T-cell (primary cell): ENCODE measurements at regions not wholly inside any gene's neighbourhood (a gene's known extent, or its start where the extent isn't known, plus 50 kb on each side); places are given as distances from the start of the nearest gene placed in this dataset.

ENCODE experiments used
- ATAC-seq, 4 experiments: fragments of 200-7000 bp in 3 of 4; fragments of 150-1000 bp in 1 of 4; cut with Tn5 transposase; replicated peaks in 1 of 4; 1 replicate in 3 of 4; 2 replicates in 1 of 4; pipeline ENCODE4 v1.10.0; 2021; ENCODE audit warnings: moderate library complexity in 3 of 4, mild to moderate bottlenecking in 2 of 4, moderate number of reproducible peaks in 1 of 4
- CTCF ChIA-PET, 2 donors: fragments of 300-600 bp; sonication (Branson Sonifier 250); formaldehyde crosslinking; loops; one replicate each; lab custom pipeline; 2022; ENCODE audit warnings: antibody characterized with exemption in 2 of 2; lab: Charles Lee
- POLR2A ChIA-PET, 2 donors: fragments of 300-600 bp; sonication (Branson Sonifier 250); formaldehyde crosslinking; loops; one replicate each; lab custom pipeline; 2022; ENCODE audit warnings: antibody characterized with exemption in 2 of 2; lab: Charles Lee
- DNase-seq, 35 experiments: peaks; one replicate each; pipeline versions ENCODE4 v3.0.0 to v3.0.0-alpha.2; 2013 to 2023
- H3K27ac ChIP-seq: one replicate; pipeline ENCODE4 v1.5.1; 2013; ENCODE audit warnings: low read length
- H3K27me3 ChIP-seq, 2 experiments: replicated peaks in 1 of 2; 1 replicate in 1 of 2; 2 replicates in 1 of 2; pipeline versions ENCODE4 v1.6.1 to v1.7.0; 2013; ENCODE audit warnings: low read length in 1 of 2, mixed read lengths in 1 of 2; ENCODE audit not compliant: control insufficient read depth in 2 of 2, insufficient read depth in 2 of 2; ENCODE audit errors: extremely low read depth in 1 of 2
- H3K36me3 ChIP-seq, 2 donors: 1 replicate in 1 of 2; 2 replicates in 1 of 2; pipeline versions ENCODE4 v1.6.1 to v1.7.0; 2013; ENCODE audit warnings: low read length in 1 of 2; ENCODE audit not compliant: control insufficient read depth in 2 of 2, insufficient read depth in 1 of 2; ENCODE audit errors: extremely low read depth in 1 of 2
- H3K4me1 ChIP-seq, 2 experiments: 1 replicate in 1 of 2; 2 replicates in 1 of 2; pipeline versions ENCODE4 v1.6.1 to v1.7.0; 2013; ENCODE audit warnings: low read length in 2 of 2, mixed read lengths in 1 of 2; ENCODE audit not compliant: insufficient read depth in 2 of 2, control insufficient read depth in 1 of 2; ENCODE audit errors: extremely low read depth in 1 of 2
- H3K4me3 ChIP-seq, 2 donors: 1 replicate in 1 of 2; 2 replicates in 1 of 2; pipeline versions ENCODE4 v1.5.1 to v1.7.0; 2013; ENCODE audit warnings: mild to moderate bottlenecking in 2 of 2, low read length in 1 of 2, moderate library complexity in 1 of 2; ENCODE audit not compliant: control insufficient read depth in 1 of 2; ENCODE audit errors: extremely low read depth in 1 of 2
- H3K9me3 ChIP-seq: 2 replicates; pipeline ENCODE4 v1.7.0; 2013
- H3K27ac Mint-ChIP-seq, 2 donors: one replicate each; pipeline ENCODE4 v1.8.0; 2020 to 2021; ENCODE audit warnings: mild to moderate bottlenecking in 2 of 2, mixed read lengths in 2 of 2
- H3K27me3 Mint-ChIP-seq, 2 donors: one replicate each; pipeline ENCODE4 v1.8.0; 2021 to 2022; ENCODE audit warnings: mixed read lengths in 2 of 2
- H3K36me3 Mint-ChIP-seq: one replicate; pipeline ENCODE4 v1.8.0; 2021; ENCODE audit warnings: mixed read lengths
- H3K4me1 Mint-ChIP-seq, 3 donors: one replicate each; pipeline ENCODE4 v1.8.0; 2020 to 2022; ENCODE audit warnings: mixed read lengths in 3 of 3, mild to moderate bottlenecking in 1 of 3
- H3K4me3 Mint-ChIP-seq, 3 donors: one replicate each; pipeline ENCODE4 v1.8.0; 2020 to 2022; ENCODE audit warnings: mild to moderate bottlenecking in 3 of 3, mixed read lengths in 3 of 3, moderate library complexity in 3 of 3
- H3K9me3 Mint-ChIP-seq, 3 donors: one replicate each; pipeline ENCODE4 v1.8.0; 2020 to 2022; ENCODE audit warnings: mixed read lengths in 3 of 3
- WGBS: methylation state at CpG from one replicate; pipeline ENCODE4 v1.1.5; 2013; ENCODE audit warnings: missing lambda C conversion rate; ENCODE audit not compliant: insufficient coverage; 5-methylcytosine and 5-hydroxymethylcytosine counted together

DNA sequence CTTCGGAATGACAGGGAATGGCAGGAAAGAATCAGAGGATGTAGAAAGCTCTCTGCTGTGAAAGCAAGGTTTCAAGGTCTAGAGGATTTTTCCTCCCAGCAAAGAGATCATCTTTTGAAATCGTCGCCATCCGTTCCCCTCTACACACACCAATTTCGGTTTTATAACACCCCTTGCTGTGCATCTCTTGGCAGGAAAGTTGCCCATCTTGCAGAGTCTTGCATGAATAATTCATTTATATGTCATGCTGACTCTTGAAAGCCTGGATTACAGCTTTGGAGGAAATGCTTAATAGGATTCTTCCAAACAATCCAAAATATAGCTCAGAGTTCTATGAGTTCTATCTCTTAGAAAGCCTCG lies 262.7 kb downstream of the CHL1 start:
- Histone ChIP-seq H3K36me3 (no peaks in the 10 kb centered on the region), H3K27me3 (no peaks in the 10 kb centered on the region), H3K27ac (no peak overlapping the region), H3K9me3 (no peaks in the 10 kb centered on the region), H3K4me1 (no peaks in the 10 kb centered on the region), H3K4me3 (no peak overlapping the region)
- Mint-ChIP-seq H3K27ac (no peak overlapping the region), H3K4me3 (no peak overlapping the region), H3K9me3 (peaks cover 0 to 6% (median 5%) of the 10 kb centered on the region in 3 donors), H3K27me3 (no peaks in the 10 kb centered on the region), H3K36me3 (no peaks in the 10 kb centered on the region), H3K4me1 (no peaks in the 10 kb centered on the region)
- no peak for ATAC-seq
- POLR2A ChIA-PET = no interaction called here
- DNase-seq = no peak
- CTCF ChIA-PET = no interaction called here
- WGBS = no CpG with 5 or more reads among the region's 6 CpGs

- H3K27ac ChIP-seq = no peak overlapping the region
- DNase-seq (no peak), ATAC-seq (no peak)
- POLR2A ChIA-PET = no interaction called here
- Mint-ChIP-seq H3K4me3 (no peak overlapping the region), H3K4me1 (no peaks in the 10 kb centered on the region), H3K27ac (no peak overlapping the region), H3K36me3 (no peaks in the 10 kb centered on the region), H3K9me3 (peaks cover 0 to 5% (median 3%) of the 10 kb centered on the region in 3 donors), H3K27me3 (no peaks in the 10 kb centered on the region)
- H3K27me3 ChIP-seq = no peaks in the 10 kb centered on the region
- H3K9me3 ChIP-seq = no peaks in the 10 kb centered on the region
- no peaks in the 10 kb centered on the region for H3K36me3 ChIP-seq
- no peaks in the 10 kb centered on the region for H3K4me1 ChIP-seq
- CTCF ChIA-PET = no interaction called here
- no CpG with 5 or more reads among the region's 2 CpGs for WGBS
- no peak overlapping the region for H3K4me3 ChIP-seq
These were observed 264.4 kb downstream of the CHL1 start for GRCh38 chr3:461006-461405.

DNA sequence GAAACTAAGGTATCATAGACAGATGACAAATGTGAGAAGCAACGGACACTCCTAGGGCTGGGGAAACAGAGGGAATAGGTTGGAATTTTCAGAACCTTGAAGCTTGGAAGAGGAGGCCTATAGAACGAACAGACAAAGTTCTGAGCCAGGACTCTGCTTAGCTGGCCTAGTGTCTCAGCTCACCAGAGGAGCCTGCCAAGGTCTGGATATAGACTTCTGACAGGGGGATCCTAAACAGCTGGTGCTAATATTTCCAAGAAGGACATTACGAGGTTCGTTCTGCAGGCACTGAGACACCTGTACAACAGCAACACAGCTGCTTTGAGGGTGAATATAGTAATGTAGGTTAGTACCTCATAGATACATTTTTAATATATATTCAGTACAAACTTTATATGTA lies 266.3 kb downstream of the CHL1 start:
- no peak overlapping the region for H3K27ac ChIP-seq
- no peaks in the 10 kb centered on the region for H3K9me3 ChIP-seq
- H3K36me3 ChIP-seq = no peaks in the 10 kb centered on the region
- CTCF ChIA-PET = no interaction called here
- no peak overlapping the region for H3K27ac Mint-ChIP-seq
- no peaks in the 10 kb centered on the region for H3K27me3 Mint-ChIP-seq
- WGBS = 60% methylated on average over 2 of the region's 4 CpGs
- no peaks in the 10 kb centered on the region for H3K36me3 Mint-ChIP-seq
- POLR2A ChIA-PET = no interaction called here
- H3K4me1 Mint-ChIP-seq = no peaks in the 10 kb centered on the region
- no peak overlapping the region for H3K4me3 ChIP-seq
- ATAC-seq (no peak), DNase-seq (no peak)
- no peak overlapping the region for H3K4me3 Mint-ChIP-seq
- no peaks in the 10 kb centered on the region for H3K4me1 ChIP-seq
- peaks cover 3 to 5% (median 4%) of the 10 kb centered on the region in 3 donors for H3K9me3 Mint-ChIP-seq
- H3K27me3 ChIP-seq = no peaks in the 10 kb centered on the region

GRCh38 chr3:463252-464192 lies 267.0 kb downstream of the CHL1 start:
- no peaks in the 10 kb centered on the region for H3K36me3 Mint-ChIP-seq
- peaks cover 3 to 5% (median 4%) of the 10 kb centered on the region in 3 donors for H3K9me3 Mint-ChIP-seq
- Histone ChIP-seq H3K9me3 (no peaks in the 10 kb centered on the region), H3K4me1 (no peaks in the 10 kb centered on the region), H3K27me3 (no peaks in the 10 kb centered on the region), H3K4me3 (no peak overlapping the region), H3K27ac (no peak overlapping the region), H3K36me3 (no peaks in the 10 kb centered on the region)
- no peak overlapping the region for H3K4me3 Mint-ChIP-seq
- H3K27me3 Mint-ChIP-seq = no peaks in the 10 kb centered on the region
- ATAC-seq = no peak
- WGBS = 40% methylated on average over 2 of the region's 7 CpGs
- CTCF ChIA-PET = no interaction called here
- no peaks in the 10 kb centered on the region for H3K4me1 Mint-ChIP-seq
- H3K27ac Mint-ChIP-seq = no peak overlapping the region
- DNase-seq = no peak
- POLR2A ChIA-PET = no interaction called here

DNA sequence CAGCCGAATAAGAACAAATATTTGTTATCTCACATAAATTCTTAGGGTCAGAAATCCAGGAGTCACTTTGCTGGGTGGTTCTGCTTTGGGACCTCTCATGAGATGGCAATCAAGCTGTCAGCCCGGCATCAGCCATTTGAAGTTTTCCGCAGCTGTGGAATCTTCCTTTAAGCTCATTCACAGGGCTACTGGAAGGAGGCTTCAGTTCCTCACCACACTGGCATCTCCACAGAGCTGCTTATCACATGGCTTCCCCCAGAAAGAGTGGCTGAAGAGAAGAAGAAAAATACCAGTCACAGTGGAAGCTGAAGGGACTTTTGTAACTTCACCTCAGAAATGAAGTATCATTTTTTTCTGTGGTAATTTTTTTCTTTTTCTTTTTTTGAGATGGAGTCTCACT lies 267.7 kb downstream of the CHL1 start:
- POLR2A ChIA-PET = no interaction called here
- CTCF ChIA-PET = no interaction called here

GRCh38 chr3:468172-468571 lies 271.6 kb downstream of the CHL1 start:
- no peaks in the 10 kb centered on the region for H3K36me3 Mint-ChIP-seq
- H3K27ac Mint-ChIP-seq = no peak overlapping the region
- H3K36me3 ChIP-seq = no peaks in the 10 kb centered on the region
- peaks cover 7 to 13% (median 12%) of the 10 kb centered on the region in 3 donors for H3K9me3 Mint-ChIP-seq
- no peak overlapping the region for H3K27ac ChIP-seq
- no peaks in the 10 kb centered on the region for H3K27me3 Mint-ChIP-seq
- no peaks in the 10 kb centered on the region for H3K4me1 ChIP-seq
- H3K27me3 ChIP-seq = no peaks in the 10 kb centered on the region
- H3K4me3 ChIP-seq = no peak overlapping the region
- 65% methylated on average over 3 of the region's 5 CpGs for WGBS
- CTCF ChIA-PET = no interaction called here
- no peak overlapping the region for H3K4me3 Mint-ChIP-seq
- H3K9me3 ChIP-seq = no peaks in the 10 kb centered on the region
- no peak for ATAC-seq
- POLR2A ChIA-PET = no interaction called here
- DNase-seq = no peak
- no peaks in the 10 kb centered on the region for H3K4me1 Mint-ChIP-seq

More for the DNA sequence above, 267.7 kb downstream of the CHL1 start:
- ATAC-seq (no peak), DNase-seq (no peak)
- Mint-ChIP-seq H3K4me1 (no peaks in the 10 kb centered on the region), H3K27me3 (no peaks in the 10 kb centered on the region), H3K4me3 (no peak overlapping the region), H3K9me3 (peaks cover 5 to 7% (median 6%) of the 10 kb centered on the region in 3 donors), H3K27ac (no peak overlapping the region), H3K36me3 (no peaks in the 10 kb centered on the region)
- Histone ChIP-seq H3K36me3 (no peaks in the 10 kb centered on the region), H3K9me3 (no peaks in the 10 kb centered on the region), H3K27ac (no peak overlapping the region), H3K4me1 (no peaks in the 10 kb centered on the region), H3K4me3 (no peak overlapping the region), H3K27me3 (no peaks in the 10 kb centered on the region)
- WGBS = 64% methylated on average over 2 of the region's 3 CpGs
